BE2C (cell line): ENCODE measurements at regions not wholly inside any gene's neighbourhood (a gene's known extent, or its start where the extent isn't known, plus 50 kb on each side); places are given as distances from the start of the nearest gene placed in this dataset.

Experiments
- DNase-seq: peaks from one replicate; pipeline ENCODE4 v3.0.0-alpha.2; 2020
- H3K27me3 ChIP-seq: fragments of 250-450 bp; sonication (Bioruptor Pico); 2 replicates; pipeline ENCODE4 v1.5.1; 2020; ENCODE audit warnings: mild to moderate bottlenecking
- H3K36me3 ChIP-seq: fragments of 250-450 bp; sonication (Bioruptor Pico); 2 replicates; pipeline ENCODE4 v1.5.1; 2020; ENCODE audit warnings: mild to moderate bottlenecking
- H3K4me1 ChIP-seq: fragments of 250-450 bp; sonication (Bioruptor Pico); 2 replicates; pipeline ENCODE4 v1.5.1; 2020
- H3K4me3 ChIP-seq: 2 replicates; pipeline ENCODE4 v1.5.1; 2011; ENCODE audit warnings: low read depth, low read length
- H3K9me3 ChIP-seq: fragments of 250-450 bp; sonication (Bioruptor Pico); 2 replicates; pipeline ENCODE4 v1.5.1; 2020
- CTCF ChIP-seq: IDR thresholded peaks from 2 replicates; pipeline ENCODE4 v1.5.1; 2012; ENCODE audit warnings: mild to moderate bottlenecking, low read depth, low read length

DNA sequence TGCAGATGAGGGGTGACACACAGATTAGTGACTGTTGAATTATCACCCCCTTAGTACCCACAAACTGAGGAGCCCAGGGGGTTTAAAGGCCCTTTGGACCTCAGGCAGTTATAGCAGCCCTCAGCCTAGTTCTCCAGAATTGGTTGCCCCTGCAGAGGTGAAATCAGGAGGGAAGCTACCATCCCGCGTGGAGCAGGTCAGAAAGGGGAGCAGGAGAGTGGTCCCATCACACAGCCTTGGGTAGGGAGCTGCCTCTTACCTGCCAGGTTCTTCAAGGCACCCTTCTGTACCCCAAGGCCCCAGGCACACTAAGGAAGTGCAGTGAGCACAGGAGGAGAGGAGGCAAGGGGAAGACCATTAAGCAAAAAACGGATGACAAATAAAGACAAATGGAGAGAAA lies 121.2 kb upstream of the TNR start:
- Histone ChIP-seq H3K36me3 (no peaks in the 10 kb centered on the region), H3K4me3 (no peak overlapping the region), H3K27me3 (peaks cover 2% of the 10 kb centered on the region; the same call in 1 of the 2 replicates), H3K4me1 (no peaks in the 10 kb centered on the region), H3K9me3 (no peaks in the 10 kb centered on the region)
- TF ChIP-seq CTCF = no peak
- DNase-seq = no peak

DNA sequence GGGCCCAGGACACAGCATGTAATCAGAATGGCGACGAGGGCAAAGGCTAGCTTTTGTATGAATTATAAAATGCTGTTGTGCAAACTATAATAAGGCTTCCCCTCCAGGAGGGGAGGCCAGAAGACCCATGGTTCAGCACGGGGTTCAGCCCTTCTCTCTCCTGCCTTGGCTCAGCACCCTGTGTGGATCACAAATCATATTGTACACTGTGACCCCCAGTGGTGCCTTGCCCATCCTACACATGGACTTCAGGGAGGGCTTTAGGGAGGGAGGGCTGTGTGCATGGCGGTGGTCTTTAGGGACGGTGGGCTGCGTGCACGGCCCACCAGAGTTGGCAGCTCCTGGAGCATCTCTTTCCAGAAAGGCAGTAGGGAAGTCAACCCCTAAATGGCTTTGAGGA lies 120.8 kb upstream of the TNR start:
- Histone ChIP-seq H3K27me3 (peaks cover 5% of the 10 kb centered on the region; the same call in 1 of the 2 replicates), H3K9me3 (no peaks in the 10 kb centered on the region), H3K4me3 (no peak overlapping the region), H3K36me3 (no peaks in the 10 kb centered on the region), H3K4me1 (no peaks in the 10 kb centered on the region)
- no peak for DNase-seq
- no peak for TF ChIP-seq CTCF

- no peaks in the 10 kb centered on the region for H3K9me3 ChIP-seq
- DNase-seq = no peak
- no peaks in the 10 kb centered on the region for H3K4me1 ChIP-seq
- H3K4me3 ChIP-seq = no peak overlapping the region
- TF ChIP-seq CTCF = no peak
- peaks cover 5% of the 10 kb centered on the region; the same call in 1 of the 2 replicates for H3K27me3 ChIP-seq
- no peaks in the 10 kb centered on the region for H3K36me3 ChIP-seq
Observed at GRCh38 chr1:175863299-175864050, 120.1 kb upstream of the TNR start.

DNA sequence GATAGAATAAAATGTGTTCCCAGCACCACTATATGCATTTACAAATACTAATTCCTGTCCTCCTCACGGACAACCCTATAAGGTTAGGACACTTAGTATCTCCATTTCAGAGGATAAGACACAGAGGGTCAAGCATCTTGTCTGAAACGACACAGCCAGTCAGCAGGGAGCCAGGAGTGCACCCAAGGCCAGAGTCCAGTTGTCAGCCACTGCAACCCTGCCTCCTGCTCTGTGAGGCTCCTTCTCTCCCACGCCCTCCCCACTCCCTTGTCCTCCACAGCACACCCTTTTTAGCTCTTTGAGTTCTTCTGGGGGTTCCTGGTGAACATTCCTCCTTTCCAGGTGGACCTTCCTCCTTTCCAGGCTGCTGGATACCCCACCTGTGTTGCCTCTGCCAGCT lies 119.0 kb upstream of the TNR start:
- Histone ChIP-seq H3K9me3 (no peaks in the 10 kb centered on the region), H3K36me3 (no peaks in the 10 kb centered on the region), H3K27me3 (peaks cover 5% of the 10 kb centered on the region; the same call in 1 of the 2 replicates), H3K4me1 (no peaks in the 10 kb centered on the region), H3K4me3 (no peak overlapping the region)
- TF ChIP-seq CTCF = no peak
- DNase-seq = no peak

GRCh38 chr1:175861626-175862367 lies 118.4 kb upstream of the TNR start:
- H3K36me3 ChIP-seq = no peaks in the 10 kb centered on the region
- H3K27me3 ChIP-seq = peaks cover 5% of the 10 kb centered on the region; the same call in 1 of the 2 replicates
- no peak for TF ChIP-seq CTCF
- no peak for DNase-seq
- H3K9me3 ChIP-seq = no peaks in the 10 kb centered on the region
- H3K4me3 ChIP-seq = no peak overlapping the region
- no peaks in the 10 kb centered on the region for H3K4me1 ChIP-seq

DNA sequence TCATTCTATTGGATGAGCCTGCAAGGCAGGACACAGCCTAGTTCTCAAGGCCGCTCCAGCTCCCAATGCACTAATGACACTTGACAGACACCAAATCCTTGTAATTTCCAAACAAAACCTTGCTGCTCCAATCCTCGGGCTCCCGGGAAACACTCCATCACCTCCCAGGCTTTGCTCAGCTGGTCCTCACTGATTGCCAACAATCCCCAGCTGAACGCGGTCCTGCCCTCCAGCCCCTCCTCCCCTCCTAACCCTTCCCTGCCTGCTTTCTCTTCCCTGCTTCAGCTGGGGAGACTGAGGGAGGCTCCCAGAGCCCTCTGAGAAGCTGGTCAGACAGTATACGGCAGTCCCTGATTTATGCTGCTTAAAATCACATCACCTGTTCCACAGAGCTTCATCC lies 114.4 kb upstream of the TNR start:
- Histone ChIP-seq H3K4me3 (no peak overlapping the region), H3K9me3 (no peaks in the 10 kb centered on the region), H3K36me3 (no peaks in the 10 kb centered on the region), H3K4me1 (no peaks in the 10 kb centered on the region), H3K27me3 (peaks cover 5% of the 10 kb centered on the region; the same call in 1 of the 2 replicates)
- no peak for DNase-seq
- no peak for TF ChIP-seq CTCF
